GM12878 (cell line): ENCODE measurements at regions not wholly inside any gene's neighbourhood (a gene's known extent, or its start where the extent isn't known, plus 50 kb on each side); places are given as distances from the start of the nearest gene placed in this dataset.

Experiments used
- ATAC-seq: fragments of 200-7000 bp; cut with Tn5 transposase; 3 replicates; pipeline ENCODE4 v1.9.1; 2020; ENCODE audit warnings: mild to moderate bottlenecking, moderate library complexity
- BruUV-seq: library from RNA; stranded (reverse); fragments of 400-500 nt; replicated peaks from 2 replicates; lab custom pipeline; 2021; lab: Mats Ljungman, UMichigan
- CTCF ChIA-PET: fragments of 300-600 bp; sonication (Branson Sonifier 250); formaldehyde crosslinking; extraction: SDS; loops from one replicate; lab custom pipeline; 2021; ENCODE audit warnings: inconsistent platforms; lab: Yijun Ruan, JAX
- POLR2A ChIA-PET: fragments of 350-600 bp; formaldehyde crosslinking; extraction: SDS; loops from one replicate; lab custom pipeline; 2021; ENCODE audit warnings: inconsistent platforms; lab: Charles Lee
- RAD21 ChIA-PET: fragments of 300-600 bp; sonication (Branson Sonifier 250); formaldehyde crosslinking; loops from one replicate; lab custom pipeline; 2023; ENCODE audit warnings: antibody characterized with exemption; ENCODE audit not compliant: unreplicated experiment; lab: Charles Lee
- SMC1A ChIA-PET: fragments of 300-600 bp; sonication (Branson Sonifier 250); formaldehyde crosslinking; loops from one replicate; lab custom pipeline; 2023; ENCODE audit not compliant: unreplicated experiment, uncharacterized antibody; lab: Charles Lee
- DNase-seq: peaks from one replicate; pipeline ENCODE4 v3.0.0-alpha.2; 2011; ENCODE audit warnings: low read depth, low spot score
- FAIRE-seq: peaks from 3 replicates; lab custom pipeline; 2011; peaks lifted over from hg19 to GRCh38; lab: Jason Lieb, UNC
- H2AFZ ChIP-seq: 2 replicates; pipeline ENCODE4 v1.6.0; 2011; ENCODE audit warnings: low read depth, low read length, control low read depth; ENCODE audit not compliant: control insufficient read depth
- H3K27ac ChIP-seq: 2 replicates; pipeline ENCODE4 v1.5.1; 2011; ENCODE audit warnings: control low read depth; ENCODE audit not compliant: control insufficient read depth, insufficient read depth
- H3K27me3 ChIP-seq, 2 experiments: replicated peaks in 1 of 2; 2 replicates each; pipeline versions ENCODE4 v1.6.0 to v1.6.1; 2011; ENCODE audit warnings: low read length in 1 of 2; ENCODE audit not compliant: control insufficient read depth in 2 of 2, insufficient read depth in 2 of 2
- H3K36me3 ChIP-seq, 2 experiments: 2 replicates each; pipeline ENCODE4 v1.5.1; 2011; ENCODE audit warnings: low read length in 1 of 2; ENCODE audit not compliant: control insufficient read depth in 2 of 2, insufficient read depth in 2 of 2
- H3K4me1 ChIP-seq: 2 replicates; pipeline ENCODE4 v1.6.1; 2011; ENCODE audit warnings: mild to moderate bottlenecking, low read length, moderate library complexity, mixed read lengths; ENCODE audit not compliant: control insufficient read depth, insufficient read depth
- H3K4me2 ChIP-seq: 2 replicates; pipeline ENCODE4 v1.6.0; 2011; ENCODE audit warnings: control low read depth; ENCODE audit not compliant: control insufficient read depth, insufficient read depth
- H3K4me3 ChIP-seq: fragments of 200-600 bp; sonication (generic); 2 replicates; pipeline ENCODE4 v1.5.1; 2016
- H3K79me2 ChIP-seq: 2 replicates; pipeline ENCODE4 v1.6.0; 2011; ENCODE audit warnings: low read length; ENCODE audit not compliant: control insufficient read depth, insufficient read depth
- H3K9ac ChIP-seq: 2 replicates; pipeline ENCODE4 v1.8.0; 2011; ENCODE audit warnings: low read length, control low read depth, mixed read lengths; ENCODE audit not compliant: control insufficient read depth, insufficient read depth
- H3K9me3 ChIP-seq: replicated peaks from 3 replicates; pipeline ENCODE4 v1.5.1; 2011; ENCODE audit warnings: mild to moderate bottlenecking, low read length; ENCODE audit not compliant: control insufficient read depth, insufficient read depth
- H4K20me1 ChIP-seq: 2 replicates; pipeline ENCODE4 v1.6.0; 2011; ENCODE audit not compliant: control insufficient read depth, insufficient read depth
- ATF2 ChIP-seq: IDR thresholded peaks from 2 replicates; pipeline ENCODE4 v1.6.1; 2012; ENCODE audit warnings: low read length, inconsistent platforms
- CREM ChIP-seq: IDR thresholded peaks from 2 replicates; pipeline ENCODE4 v1.6.1; 2014; ENCODE audit warnings: antibody characterized with exemption, low read depth
- CTCF ChIP-seq, 3 experiments: IDR thresholded peaks in 2 of 3; conservative IDR thresholded peaks in 1 of 3; 2 replicates each; pipeline ENCODE4 v1.5.1; 2011; ENCODE audit warnings: low read depth in 3 of 3, low read length in 3 of 3, mild to moderate bottlenecking in 3 of 3, control low read depth in 2 of 3, moderate library complexity in 2 of 3, inconsistent platforms in 1 of 3, mixed read lengths in 1 of 3; ENCODE audit not compliant: control insufficient read depth in 2 of 3, insufficient read depth in 1 of 3; ENCODE audit errors: extremely low read depth in 1 of 3
- CUX1 ChIP-seq: IDR thresholded peaks from 2 replicates; pipeline ENCODE4 v1.6.1; 2012; ENCODE audit warnings: improper control_type of control experiment, low read depth, low read length; ENCODE audit not compliant: insufficient replicate concordance
- IRF5 ChIP-seq: fragments of 450-650 bp; IDR thresholded peaks from 2 replicates; pipeline ENCODE4 v1.6.1; 2017; ENCODE audit warnings: borderline replicate concordance
- NR2C1 ChIP-seq: fragments of 450-650 bp; IDR thresholded peaks from 2 replicates; pipeline ENCODE4 v1.6.1; 2017; ENCODE audit warnings: antibody characterized with exemption, mild to moderate bottlenecking, moderate library complexity
- POLR2AphosphoS5 ChIP-seq: IDR thresholded peaks from 2 replicates; pipeline ENCODE4 v1.6.1; 2011; ENCODE audit warnings: mild to moderate bottlenecking, low read length, inconsistent platforms
- RCOR1 ChIP-seq: conservative IDR thresholded peaks from 2 replicates; pipeline ENCODE4 v1.6.1; 2012; ENCODE audit warnings: low read depth, low read length, improper control_type of control experiment
- RELB ChIP-seq: fragments of 450-650 bp; IDR thresholded peaks from 2 replicates; pipeline ENCODE4 v1.6.1; 2017; ENCODE audit warnings: low read depth, mild to moderate bottlenecking, moderate library complexity
- STAT3 ChIP-seq: IDR thresholded peaks from 2 replicates; pipeline ENCODE4 v1.6.1; 2011; ENCODE audit warnings: low read depth, low read length, improper control_type of control experiment
- TARDBP ChIP-seq: IDR thresholded peaks from 2 replicates; pipeline ENCODE4 v1.6.1; 2016; ENCODE audit warnings: borderline replicate concordance
- TCF3 ChIP-seq: IDR thresholded peaks from 2 replicates; pipeline ENCODE4 v1.6.1; 2012; ENCODE audit warnings: low read depth, mild to moderate bottlenecking, low read length, borderline replicate concordance; ENCODE audit not compliant: insufficient read depth
- WRNIP1 ChIP-seq: IDR thresholded peaks from 2 replicates; pipeline ENCODE4 v1.6.1; 2011; ENCODE audit warnings: low read depth, low read length, improper control_type of control experiment, borderline replicate concordance
- WGBS: methylation state at CpG from one replicate; pipeline ENCODE4 v1.1.6; 2016; ENCODE audit warnings: low lambda C conversion rate; ENCODE audit not compliant: insufficient replicate concordance, insufficient coverage; ENCODE audit errors: missing lambda C conversion rate; 5-methylcytosine and 5-hydroxymethylcytosine counted together
- in situ Hi-C: fragments of 300-500 bp; cut with MboI; formaldehyde crosslinking; loops from 9 replicates; pipeline ENCODE4 v1.14.3; 2018; ENCODE audit warnings: mixed read lengths
- intact Hi-C: fragments of 100-400 bp; cut with micrococcal nuclease; formaldehyde crosslinking; loops from one replicate; pipeline ENCODE4 v1.14.2; 2022; ENCODE audit not compliant: unreplicated experiment

DNA sequence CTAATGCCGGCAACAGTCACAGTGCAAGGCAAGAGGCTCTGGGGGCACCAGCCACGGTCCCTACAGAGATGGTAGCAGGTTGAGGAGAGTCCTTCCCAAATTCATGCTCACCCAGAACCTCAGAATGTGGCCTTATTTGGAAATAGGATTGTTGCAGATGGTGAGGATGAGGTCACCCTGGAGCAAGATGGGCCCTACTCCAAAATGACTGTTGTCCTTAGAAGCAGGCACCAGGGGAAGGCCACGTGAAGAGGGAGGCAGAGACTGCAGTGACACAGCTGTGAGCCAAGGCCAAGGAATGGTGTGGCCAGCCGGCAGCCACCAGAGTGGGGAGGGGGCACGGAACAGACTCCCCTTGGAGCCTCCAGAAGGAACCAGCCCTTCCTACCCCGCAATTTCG lies 70.8 kb upstream of the CLDN14 start:
- Histone ChIP-seq H3K27ac (no peak overlapping the region), H3K9me3 (no peaks in the 10 kb centered on the region), H3K27me3 (no peaks in the 10 kb centered on the region), H2AFZ (no peak overlapping the region), H3K79me2 (no peaks in the 10 kb centered on the region), H3K4me1 (no peaks in the 10 kb centered on the region), H3K4me2 (no peak overlapping the region), H3K4me3 (no peak overlapping the region), H3K9ac (no peak overlapping the region), H3K36me3 (no peaks in the 10 kb centered on the region), H4K20me1 (no peaks in the 10 kb centered on the region)
- DNase-seq (no peak), FAIRE-seq (no peak), ATAC-seq (no peak)
- ChIA-PET SMC1A (interaction anchor here (1.6 kb wide), 1 partner anchor 46 kb away, joined by 3 read pairs; no protein-coding TSS in a partner anchor), CTCF (no interaction called here), RAD21 (no interaction called here), POLR2A (no interaction called here)
- intact Hi-C loops (no loop called here), in situ Hi-C loops (no loop called here)
- no TSS peak for BruUV-seq
- no peak for TF ChIP-seq CREM
- no peak for TF ChIP-seq ATF2
- TF ChIP-seq CUX1: no peak
- no peak for TF ChIP-seq CTCF (IDR thresholded peaks at IDR 0.05 in 2 of 3, conservative IDR thresholded peaks at IDR 0.05 in 1 of 3; ENCODE audit: control insufficient read depth in 2 of 3, extremely low read depth in 1 of 3, insufficient read depth in 1 of 3, low read depth in 3 of 3, low read length in 3 of 3)
- TF ChIP-seq WRNIP1: no peak
- TF ChIP-seq RCOR1: no peak
- no peak for TF ChIP-seq NR2C1
- TF ChIP-seq TARDBP: no peak
- TF ChIP-seq IRF5: no peak
- TF ChIP-seq RELB: no peak
- TF ChIP-seq POLR2AphosphoS5: no peak
- TF ChIP-seq TCF3: no peak
- no peak for TF ChIP-seq STAT3
- 47% methylated on average over 7 of the region's 7 CpGs for WGBS
